ENCODE measurements at regions not wholly inside any gene's neighbourhood (a gene's known extent, or its start where the extent isn't known, plus 50 kb on each side); places are given as distances from the start of the nearest gene placed in this dataset.

GRCh38 chr18:6593142-6593885, 136.2 kb upstream of the ARHGAP28 start:
- H3K4me3 ChIP-seq: no peak overlapping the region
- no peaks in the 10 kb centered on the region for H3K4me1 ChIP-seq
- TF ChIP-seq POLR2A (IDR thresholded peaks at IDR 0.05) (no peak), CTCF (IDR thresholded peaks at IDR 0.05 in 4 of 5, conservative IDR thresholded peaks at IDR 0.05 in 1 of 5) (no peak)
- intact Hi-C loops (cut with DNase I; ENCODE audit: low total_unique reads): no loop called here
- no peaks in the 10 kb centered on the region for H3K36me3 ChIP-seq
- no peaks in the 10 kb centered on the region for H3K9me3 ChIP-seq
- ATAC-seq (no peak), DNase-seq (no peak)
- no peak overlapping the region for H3K27ac ChIP-seq
- H3K27me3 ChIP-seq: no peaks in the 10 kb centered on the region
- in situ Hi-C loops (cut with MboI; ENCODE audit: low sequenced_read_pairs in 4 of 4): no loop called here

GRCh38 chr18:6595666-6596065, 133.8 kb upstream of the ARHGAP28 start:
- Histone ChIP-seq H3K36me3 (no peaks in the 10 kb centered on the region), H3K27me3 (no peaks in the 10 kb centered on the region), H3K4me1 (no peaks in the 10 kb centered on the region), H3K4me3 (no peak overlapping the region), H3K27ac (no peak overlapping the region), H3K9me3 (no peaks in the 10 kb centered on the region)
- ATAC-seq: no peak
- in situ Hi-C loops (cut with MboI; ENCODE audit: low sequenced_read_pairs in 4 of 4): no loop called here
- no peak for DNase-seq
- intact Hi-C loops (cut with DNase I; ENCODE audit: low total_unique reads): no loop called here
- TF ChIP-seq CTCF (IDR thresholded peaks at IDR 0.05 in 4 of 5, conservative IDR thresholded peaks at IDR 0.05 in 1 of 5) (no peak), POLR2A (IDR thresholded peaks at IDR 0.05) (no peak)

GRCh38 chr18:6598657-6599056, 130.9 kb upstream of the ARHGAP28 start:
- Histone ChIP-seq H3K4me1 (no peaks in the 10 kb centered on the region), H3K27ac (no peak overlapping the region), H3K36me3 (no peaks in the 10 kb centered on the region), H3K4me3 (no peak overlapping the region), H3K27me3 (no peaks in the 10 kb centered on the region), H3K9me3 (no peaks in the 10 kb centered on the region)
- no peak for DNase-seq
- intact Hi-C loops (cut with DNase I; ENCODE audit: low total_unique reads): no loop called here
- TF ChIP-seq CTCF (IDR thresholded peaks at IDR 0.05 in 4 of 5, conservative IDR thresholded peaks at IDR 0.05 in 1 of 5): no peak
- TF ChIP-seq POLR2A (IDR thresholded peaks at IDR 0.05): no peak
- in situ Hi-C loops (cut with MboI; ENCODE audit: low sequenced_read_pairs in 4 of 4): no loop called here
- no peak for ATAC-seq

- intact Hi-C loops (cut with DNase I; ENCODE audit: low total_unique reads): loop anchor here (10.0 kb wide), 1 partner anchor 54 kb away; no protein-coding TSS in a partner anchor
- no peak overlapping the region for H3K4me3 ChIP-seq
- ATAC-seq (no peak), DNase-seq (peak in 1 of 2 donors; percentile 21)
- no peaks in the 10 kb centered on the region for H3K36me3 ChIP-seq
- in situ Hi-C loops (cut with MboI; ENCODE audit: low sequenced_read_pairs in 4 of 4): no loop called here
- H3K27ac ChIP-seq: no peak overlapping the region
- H3K4me1 ChIP-seq: peaks cover 0 to 5% of the 10 kb centered on the region in 2 donors
- no peaks in the 10 kb centered on the region for H3K27me3 ChIP-seq
- TF ChIP-seq POLR2A (IDR thresholded peaks at IDR 0.05): no peak
- no peak for TF ChIP-seq CTCF (IDR thresholded peaks at IDR 0.05 in 4 of 5, conservative IDR thresholded peaks at IDR 0.05 in 1 of 5)
- no peaks in the 10 kb centered on the region for H3K9me3 ChIP-seq
Observed at GRCh38 chr18:6600667-6601167, 128.8 kb upstream of the ARHGAP28 start.

Measured in gastrocnemius medialis (tissue), 4 donors.